IPS-15b (cell line): ENCODE measurements at regions not wholly inside any gene's neighbourhood (a gene's known extent, or its start where the extent isn't known, plus 50 kb on each side); places are given as distances from the start of the nearest gene placed in this dataset.
"Not testable (repeated sequence)": the region's sequence is repeated elsewhere in the genome, so short reads cannot be mapped to it uniquely, and the experiment has no call there.

Experiments used
- H3K27me3 ChIP-seq: one replicate; pipeline ENCODE4 v1.6.1; 2013; ENCODE audit warnings: low read length; ENCODE audit not compliant: control insufficient read depth, insufficient read depth
- H3K36me3 ChIP-seq: one replicate; pipeline ENCODE4 v1.6.1; 2013; ENCODE audit warnings: low read length; ENCODE audit not compliant: control insufficient read depth, insufficient read depth
- H3K4me1 ChIP-seq: one replicate; pipeline ENCODE4 v1.6.1; 2013; ENCODE audit warnings: mild to moderate bottlenecking, low read length; ENCODE audit not compliant: control insufficient read depth, insufficient read depth
- H3K4me3 ChIP-seq: one replicate; pipeline ENCODE4 v1.5.1; 2013; ENCODE audit warnings: low read depth, low read length
- H3K9ac ChIP-seq: one replicate; pipeline ENCODE4 v1.6.1; 2013; ENCODE audit warnings: low read depth, mild to moderate bottlenecking, low read length
- H3K9me3 ChIP-seq: one replicate; pipeline ENCODE4 v1.6.1; 2013; ENCODE audit warnings: mild to moderate bottlenecking, low read length; ENCODE audit not compliant: control insufficient read depth, insufficient read depth

DNA sequence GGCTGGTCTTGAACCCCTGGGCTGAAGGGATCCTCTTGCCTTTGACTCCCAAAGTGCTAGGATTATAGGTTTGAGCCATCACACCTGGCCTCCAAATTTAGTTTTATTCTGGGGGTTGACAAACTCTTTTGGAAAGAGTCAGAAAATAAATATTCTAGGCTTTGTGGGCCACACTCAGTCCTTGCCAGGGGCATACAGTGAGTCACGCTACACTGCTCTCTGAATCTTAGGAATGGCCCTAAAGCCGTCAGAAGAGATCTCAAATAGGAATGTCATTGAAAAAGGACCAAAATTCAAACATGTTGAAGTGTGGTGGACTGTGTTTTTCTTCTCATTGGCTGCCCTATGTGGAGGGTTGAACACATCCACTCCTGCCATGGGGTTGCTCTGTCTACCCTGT is 127.7 kb upstream of the BASP1 start:
- H3K27me3 ChIP-seq: no peaks in the 10 kb centered on the region
- no peaks in the 10 kb centered on the region for H3K36me3 ChIP-seq
- H3K9me3 ChIP-seq: no peaks in the 10 kb centered on the region
- H3K4me3 ChIP-seq: no peak overlapping the region
- H3K9ac ChIP-seq: no peak overlapping the region
- H3K4me1 ChIP-seq: no peaks in the 10 kb centered on the region

DNA sequence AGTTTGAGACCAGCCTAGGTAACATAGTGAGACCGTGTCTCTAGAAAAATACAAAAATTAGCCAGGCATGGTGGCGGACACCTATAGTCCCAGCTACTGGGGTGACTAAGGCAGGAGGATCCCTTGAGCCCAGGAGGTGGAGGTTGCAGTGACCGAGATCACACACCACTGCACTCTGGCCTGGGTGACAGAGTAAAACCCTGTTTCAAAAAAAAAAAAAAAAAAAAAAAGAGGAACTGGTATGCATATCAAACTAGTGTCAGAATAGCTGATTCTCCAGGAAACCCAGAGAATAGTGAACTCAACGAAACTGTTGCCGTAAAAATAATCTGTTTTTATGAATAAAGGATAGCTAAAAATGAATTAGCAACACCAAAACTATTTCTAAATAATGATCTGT is 126.6 kb upstream of the BASP1 start:
- Histone ChIP-seq H3K4me3 (no peak overlapping the region), H3K36me3 (no peaks in the 10 kb centered on the region), H3K9ac (no peak overlapping the region), H3K9me3 (no peaks in the 10 kb centered on the region), H3K27me3 (no peaks in the 10 kb centered on the region), H3K4me1 (no peaks in the 10 kb centered on the region)

DNA sequence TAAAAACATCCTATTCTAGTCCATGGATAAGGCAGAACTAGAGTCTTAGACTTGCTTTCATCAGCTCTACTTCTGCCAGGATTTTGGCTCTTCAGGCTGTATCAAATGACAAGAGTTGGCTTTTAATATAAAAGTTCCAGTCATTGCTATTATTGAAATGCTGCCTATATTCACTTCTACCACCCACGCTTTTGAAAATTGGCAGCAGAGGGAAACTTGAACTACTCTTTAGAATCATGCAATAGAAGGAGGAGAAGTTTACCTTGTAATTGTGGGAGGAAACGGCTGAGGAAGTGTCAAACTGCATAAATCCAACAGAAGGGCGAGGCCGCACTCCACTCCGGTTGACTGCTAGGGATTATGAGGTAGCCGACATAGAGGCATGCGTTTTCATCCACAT is 122.6 kb upstream of the BASP1 start:
- Histone ChIP-seq H3K4me3 (no peak overlapping the region), H3K9me3 (no peaks in the 10 kb centered on the region), H3K4me1 (no peaks in the 10 kb centered on the region), H3K9ac (no peak overlapping the region), H3K27me3 (no peaks in the 10 kb centered on the region), H3K36me3 (no peaks in the 10 kb centered on the region)

DNA sequence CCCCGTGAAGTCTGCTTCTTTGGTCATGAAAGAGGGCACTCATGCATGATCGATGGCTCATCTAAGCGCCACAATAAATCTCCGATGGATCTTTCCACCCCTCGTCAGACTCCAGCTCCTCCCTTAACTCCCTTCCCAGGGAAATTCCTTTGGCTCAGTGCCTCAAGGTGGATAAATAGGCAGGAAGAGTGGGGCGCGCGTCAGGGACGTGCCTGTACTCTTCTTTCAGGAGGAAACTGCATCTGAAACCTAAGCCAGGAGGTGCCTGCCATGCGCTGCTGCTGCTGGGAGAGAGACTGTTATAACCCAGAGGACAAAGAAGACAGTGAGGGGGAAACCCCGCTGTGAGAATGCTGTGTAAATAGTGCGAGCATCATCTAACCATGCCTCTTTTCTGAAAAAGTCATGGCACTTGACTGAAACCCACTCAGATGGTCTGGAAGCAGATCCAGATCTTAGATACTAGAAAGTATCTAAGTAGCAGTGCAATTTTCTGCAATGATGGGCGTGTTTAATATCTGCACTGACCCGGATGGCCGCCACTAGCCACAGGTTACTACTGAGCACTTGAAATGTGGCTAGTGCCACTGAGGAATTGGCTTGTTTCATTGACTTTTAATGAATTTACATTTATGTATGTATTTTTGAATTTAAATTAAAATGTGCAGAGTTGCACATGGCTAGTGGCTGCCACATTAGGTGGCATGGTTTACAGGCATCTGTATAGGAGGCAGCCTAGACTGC is 120.3 kb upstream of the BASP1 start:
- Histone ChIP-seq H3K4me3 (no peak overlapping the region), H3K9me3 (no peaks in the 10 kb centered on the region), H3K36me3 (no peaks in the 10 kb centered on the region), H3K27me3 (no peaks in the 10 kb centered on the region), H3K9ac (no peak overlapping the region), H3K4me1 (no peaks in the 10 kb centered on the region)

DNA sequence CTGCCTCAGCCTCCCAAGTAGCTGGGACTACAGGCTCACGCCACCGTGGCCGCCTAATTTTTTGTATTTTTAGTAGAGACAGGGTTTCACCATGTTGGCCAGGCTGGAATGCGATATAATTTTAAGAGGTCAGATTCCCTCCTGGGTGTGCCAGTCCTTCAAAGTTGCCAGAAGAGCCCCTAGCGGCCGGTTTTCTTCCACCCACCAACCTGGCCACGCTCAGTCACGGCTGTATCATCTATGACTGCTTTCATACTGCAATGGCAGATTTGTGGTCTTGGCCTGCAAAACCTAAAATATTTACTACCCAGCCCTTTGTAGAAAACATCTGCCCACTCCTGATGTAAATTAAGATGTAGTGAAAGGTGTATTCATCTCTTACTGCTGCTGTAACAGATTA is 117.5 kb upstream of the BASP1 start:
- Histone ChIP-seq H3K9me3 (no peaks in the 10 kb centered on the region), H3K36me3 (no peaks in the 10 kb centered on the region), H3K4me3 (no peak overlapping the region), H3K27me3 (no peaks in the 10 kb centered on the region), H3K9ac (no peak overlapping the region), H3K4me1 (peaks cover 2% of the 10 kb centered on the region)

DNA sequence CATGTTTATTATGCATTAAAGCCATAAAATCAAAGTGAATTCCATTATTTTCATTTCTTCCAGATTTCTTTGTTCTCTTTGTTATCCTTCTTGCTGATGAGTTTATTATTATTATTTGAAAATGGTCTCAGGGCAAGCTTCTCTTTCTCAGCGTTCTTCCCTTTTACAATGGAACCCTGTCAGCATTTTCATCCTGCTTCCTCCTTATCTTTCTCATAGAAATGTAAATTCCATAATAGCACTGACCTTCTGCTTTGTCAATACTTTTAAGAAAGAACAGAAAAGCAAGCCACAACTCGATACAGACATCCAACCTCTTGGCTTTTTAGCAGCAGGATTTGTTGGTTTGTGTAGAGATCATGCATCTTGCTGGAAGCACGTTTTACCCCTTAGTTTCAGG is 114.0 kb upstream of the BASP1 start:
- Histone ChIP-seq H3K36me3 (no peaks in the 10 kb centered on the region), H3K4me3 (no peak overlapping the region), H3K4me1 (peaks cover 2% of the 10 kb centered on the region), H3K9ac (no peak overlapping the region), H3K9me3 (no peaks in the 10 kb centered on the region), H3K27me3 (no peaks in the 10 kb centered on the region)

DNA sequence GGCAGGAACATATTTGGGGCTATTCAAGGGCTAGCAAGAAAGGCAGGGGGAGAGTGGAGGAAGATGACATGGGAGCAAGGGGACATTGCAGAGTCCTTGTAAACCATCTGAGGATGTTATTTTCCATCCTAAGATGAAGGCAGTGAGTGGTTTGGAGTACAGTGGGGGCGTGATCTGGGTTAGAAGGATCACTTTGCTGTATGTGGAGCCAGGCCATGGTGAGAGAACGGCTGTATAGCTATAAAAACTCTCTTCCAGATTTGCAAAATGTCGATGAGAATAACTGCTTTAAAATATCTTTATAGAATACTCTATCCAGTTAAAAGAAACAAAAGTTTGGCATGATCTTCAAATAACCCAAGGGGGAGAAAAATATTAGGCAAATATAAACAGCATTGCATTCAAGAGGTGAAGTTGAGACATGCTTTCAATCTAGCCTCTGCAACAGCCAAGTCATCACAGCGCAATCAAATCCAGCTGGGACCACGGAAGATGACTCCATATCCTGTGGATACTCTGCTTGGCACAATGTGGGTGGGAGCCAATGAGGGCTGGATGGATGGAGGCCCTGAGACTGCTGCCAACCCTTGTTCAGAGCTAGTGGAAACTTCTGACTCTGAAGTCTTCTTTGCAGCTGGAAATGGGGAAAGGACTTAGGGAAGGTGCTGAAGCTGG is 111.5 kb upstream of the BASP1 start:
- Histone ChIP-seq H3K36me3 (no peaks in the 10 kb centered on the region), H3K9me3 (no peaks in the 10 kb centered on the region), H3K4me3 (no peak overlapping the region), H3K4me1 (peaks cover 2% of the 10 kb centered on the region), H3K27me3 (no peaks in the 10 kb centered on the region), H3K9ac (no peak overlapping the region)

DNA sequence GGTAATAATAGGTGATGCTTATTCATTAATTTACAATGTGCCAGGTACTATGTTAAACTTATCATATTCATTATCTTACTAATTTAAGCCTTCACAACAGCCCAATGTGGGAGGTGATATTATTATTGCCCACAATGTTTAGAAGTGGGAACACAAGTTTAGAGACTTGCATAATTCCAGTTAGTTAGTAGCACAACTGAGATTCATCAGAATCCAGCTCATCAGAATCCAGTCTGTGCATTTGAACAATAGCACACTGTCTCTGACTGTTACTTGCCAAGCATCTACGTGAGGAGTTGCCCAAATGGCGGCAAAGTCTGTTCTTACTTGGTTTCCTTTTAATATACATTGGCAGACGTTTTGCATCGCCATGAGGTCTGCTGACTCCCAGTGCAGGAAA is 110.9 kb upstream of the BASP1 start:
- H3K27me3 ChIP-seq: no peaks in the 10 kb centered on the region
- peaks cover 2% of the 10 kb centered on the region for H3K4me1 ChIP-seq
- no peak overlapping the region for H3K4me3 ChIP-seq
- no peaks in the 10 kb centered on the region for H3K9me3 ChIP-seq
- H3K36me3 ChIP-seq: no peaks in the 10 kb centered on the region
- H3K9ac ChIP-seq: no peak overlapping the region

DNA sequence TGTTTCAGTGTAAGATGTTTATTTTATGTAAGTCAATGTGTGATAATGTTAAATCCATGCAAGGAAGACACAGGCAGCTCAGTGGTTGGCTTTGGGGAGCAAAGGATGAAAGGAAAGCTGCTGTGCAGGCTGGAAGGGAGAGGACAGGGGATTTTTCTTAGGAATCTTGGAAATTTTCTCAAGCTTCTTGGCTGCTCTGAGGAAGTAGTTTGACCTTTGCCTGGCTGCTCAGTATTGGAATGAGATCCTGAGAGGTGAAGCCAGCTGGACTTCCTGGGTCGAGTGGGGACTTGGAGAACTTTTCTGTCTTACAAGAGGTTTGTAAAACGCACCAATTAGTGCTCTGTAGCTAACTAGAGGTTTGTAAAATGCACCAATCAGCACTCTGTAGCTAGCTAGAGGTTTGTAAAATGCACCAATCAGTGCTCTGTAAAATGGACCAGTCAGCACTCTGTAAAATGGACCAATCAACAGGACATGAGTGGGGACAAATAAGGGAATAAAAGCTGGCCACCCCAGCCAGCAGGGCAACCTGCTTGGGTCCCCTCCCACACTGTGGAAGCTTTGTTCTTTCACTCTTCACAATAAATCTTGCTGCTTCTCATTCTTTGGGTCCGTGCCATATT is 105.2 kb upstream of the BASP1 start:
- not testable (repeated sequence) for H3K27me3 ChIP-seq, H3K4me3 ChIP-seq, H3K36me3 ChIP-seq, H3K9me3 ChIP-seq, H3K9ac ChIP-seq
- peaks cover 16% of the 10 kb centered on the region for H3K4me1 ChIP-seq

DNA sequence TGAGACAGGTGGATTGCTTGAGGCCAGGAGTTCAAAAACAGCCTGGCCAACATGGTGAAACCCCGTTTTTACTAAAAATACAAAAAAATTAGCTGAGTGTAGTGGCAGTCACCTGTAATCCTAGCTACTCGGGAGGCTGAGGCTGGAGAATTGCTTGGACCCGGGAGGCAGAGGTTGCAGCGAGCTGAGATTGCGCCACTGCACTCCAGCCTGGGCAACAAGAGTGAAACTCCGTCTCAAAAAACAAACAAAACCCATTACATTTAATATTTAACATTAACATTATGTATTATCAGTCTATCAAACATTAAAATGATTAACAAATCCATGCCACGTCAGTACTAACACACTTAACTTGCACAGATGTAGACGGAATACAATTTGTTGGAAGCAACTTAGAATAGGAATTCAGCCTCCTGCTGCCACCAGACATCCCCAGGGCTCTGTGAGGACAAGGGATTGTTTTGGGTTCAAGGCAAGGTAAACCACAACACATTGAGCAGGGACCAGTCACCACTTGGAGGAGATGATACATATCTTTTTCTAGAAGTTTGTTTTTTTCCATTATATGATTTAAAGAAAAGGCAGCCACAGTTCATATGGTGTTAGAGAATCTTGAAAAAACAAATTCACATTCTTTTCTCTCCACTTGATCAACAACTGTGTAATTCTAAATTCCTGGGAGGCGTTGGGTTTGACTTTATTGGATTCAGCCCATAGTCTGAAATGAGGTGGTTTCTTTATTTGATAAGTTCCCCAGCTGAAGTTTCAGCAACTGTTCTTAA is 104.1 kb upstream of the BASP1 start:
- H3K27me3 ChIP-seq: no peaks in the 10 kb centered on the region
- H3K4me3 ChIP-seq: no peak overlapping the region
- no peak overlapping the region for H3K9ac ChIP-seq
- no peaks in the 10 kb centered on the region for H3K9me3 ChIP-seq
- H3K36me3 ChIP-seq: no peaks in the 10 kb centered on the region
- peaks cover 16% of the 10 kb centered on the region for H3K4me1 ChIP-seq

DNA sequence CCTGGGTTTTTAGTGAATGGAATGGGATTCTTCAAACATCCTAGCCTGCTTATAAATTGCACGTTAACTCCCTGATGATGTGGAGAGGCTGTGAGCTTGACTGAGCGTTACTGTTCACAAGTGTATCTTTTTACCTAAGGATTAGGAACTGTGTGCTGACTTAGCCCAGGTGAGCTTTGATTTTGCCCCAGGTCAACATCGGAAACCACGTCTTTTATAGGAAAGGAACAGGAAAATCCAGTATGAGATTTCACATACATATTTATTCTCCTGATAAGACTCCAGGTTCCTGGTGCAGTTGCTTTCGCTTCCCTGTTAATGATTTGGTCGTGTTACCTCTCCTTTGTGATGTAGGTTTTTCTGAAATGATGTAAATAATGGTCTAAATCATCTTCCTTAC is 103.2 kb upstream of the BASP1 start:
- no peaks in the 10 kb centered on the region for H3K9me3 ChIP-seq
- no peaks in the 10 kb centered on the region for H3K36me3 ChIP-seq
- H3K9ac ChIP-seq: no peak overlapping the region
- no peaks in the 10 kb centered on the region for H3K27me3 ChIP-seq
- H3K4me3 ChIP-seq: no peak overlapping the region
- peaks cover 16% of the 10 kb centered on the region for H3K4me1 ChIP-seq
